Activated T-cell treated with anti-CD3 and anti-CD28 coated beads, Interleukin-2, amount 50 U/mL, for 4 hours (primary cell): ENCODE measurements at regions not wholly inside any gene's neighbourhood (a gene's known extent, or its start where the extent isn't known, plus 50 kb on each side); places are given as distances from the start of the nearest gene placed in this dataset.
"Not testable (repeated sequence)": the region's sequence is repeated elsewhere in the genome, so short reads cannot be mapped to it uniquely, and the experiment has no call there.

Experiments
- ATAC-seq, 2 donors: fragments of 200-7000 bp; cut with Tn5 transposase; one replicate each; pipeline ENCODE4 v1.10.0; 2021
- DNase-seq: peaks from one replicate; pipeline ENCODE4 v3.0.0-alpha.2; 2020
- H3K27me3 Mint-ChIP-seq: one replicate; pipeline ENCODE4 v1.8.0; 2021; ENCODE audit warnings: low read depth, mixed read lengths
- H3K36me3 Mint-ChIP-seq: one replicate; pipeline ENCODE4 v1.8.0; 2022; ENCODE audit warnings: mixed read lengths; ENCODE audit not compliant: insufficient read depth
- H3K4me1 Mint-ChIP-seq: one replicate; pipeline ENCODE4 v1.8.0; 2021; ENCODE audit warnings: low read depth, mixed read lengths
- H3K4me3 Mint-ChIP-seq: one replicate; pipeline ENCODE4 v1.8.0; 2021; ENCODE audit warnings: mild to moderate bottlenecking, moderate library complexity, mixed read lengths
- H3K9me3 Mint-ChIP-seq: one replicate; pipeline ENCODE4 v1.8.0; 2021; ENCODE audit warnings: mixed read lengths

DNA sequence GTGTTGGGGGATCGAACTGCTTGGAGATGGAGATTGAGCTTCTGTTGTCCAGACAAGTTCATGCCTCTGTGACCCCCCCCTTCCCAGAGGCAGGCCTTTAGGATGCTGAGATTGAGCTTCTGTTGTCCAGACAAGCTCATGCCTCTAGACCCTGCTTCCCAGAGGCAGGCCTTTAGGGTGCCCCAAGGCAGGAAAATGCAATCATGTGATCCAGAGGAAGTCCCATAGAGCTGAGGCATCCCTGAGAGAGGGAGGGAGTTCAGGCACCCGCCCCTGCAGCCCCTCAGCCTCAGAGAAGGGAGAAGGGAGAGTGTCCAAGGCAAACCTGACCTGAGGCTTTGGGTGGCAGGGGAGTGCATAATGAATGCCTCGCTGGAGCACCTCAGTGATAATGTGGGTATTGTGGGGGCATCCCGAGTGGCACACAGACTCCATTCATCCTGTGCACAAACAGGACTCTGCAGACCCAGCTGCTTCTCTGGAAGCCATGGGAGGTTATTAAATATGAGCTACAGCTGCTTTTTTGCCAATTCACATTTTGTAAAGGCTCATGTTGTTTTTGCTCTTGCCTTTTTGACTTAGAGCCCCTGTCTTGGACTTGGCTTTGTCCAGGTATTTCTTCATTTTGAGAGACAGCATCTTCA, 182.4 kb upstream of the IRF2BP2 start:
- not testable (repeated sequence) for ATAC-seq, H3K27me3 Mint-ChIP-seq, DNase-seq, H3K36me3 Mint-ChIP-seq, H3K4me1 Mint-ChIP-seq, H3K4me3 Mint-ChIP-seq, H3K9me3 Mint-ChIP-seq

DNA sequence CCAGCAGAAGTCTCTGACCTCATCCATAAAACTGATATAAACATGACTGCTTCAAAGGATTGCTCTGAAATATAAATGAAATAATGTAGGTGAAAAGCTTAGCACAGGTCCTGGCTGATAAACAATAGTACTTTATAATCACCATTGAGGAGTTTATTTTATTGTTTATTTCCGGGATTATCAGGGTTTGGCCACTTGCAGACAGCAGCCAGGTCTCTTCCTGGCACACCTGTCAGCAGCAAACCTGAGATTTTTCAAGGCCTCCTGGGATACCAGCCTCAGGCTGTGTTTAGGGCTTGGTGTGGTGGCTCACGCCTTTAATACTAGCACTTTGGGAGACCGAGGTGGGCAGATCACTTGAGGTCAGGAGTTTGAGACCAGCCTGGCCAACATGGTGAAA, 181.6 kb upstream of the IRF2BP2 start:
- H3K4me1 Mint-ChIP-seq, H3K36me3 Mint-ChIP-seq, H3K4me3 Mint-ChIP-seq, H3K27me3 Mint-ChIP-seq, H3K9me3 Mint-ChIP-seq, ATAC-seq, DNase-seq: not testable (repeated sequence)

DNA sequence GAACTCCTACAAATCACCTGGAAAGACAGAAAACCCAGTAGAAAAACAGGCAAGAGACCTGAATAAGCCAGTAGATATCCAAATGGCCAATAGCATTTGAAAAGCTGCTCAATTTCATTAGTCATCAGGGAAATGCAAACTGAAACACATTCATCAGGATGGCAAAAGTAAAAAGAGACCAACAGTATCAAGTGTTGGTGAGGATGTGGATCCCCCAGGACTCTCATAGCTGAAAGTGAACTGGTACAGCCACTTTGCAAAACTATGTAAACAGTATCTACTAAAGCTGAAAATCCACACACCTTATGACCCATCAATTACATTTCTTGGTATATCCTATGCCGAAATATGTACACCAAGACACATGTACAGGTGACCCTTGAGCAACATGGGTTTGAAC, 180.4 kb upstream of the IRF2BP2 start:
- not testable (repeated sequence) for H3K27me3 Mint-ChIP-seq, H3K36me3 Mint-ChIP-seq, H3K9me3 Mint-ChIP-seq, H3K4me3 Mint-ChIP-seq, H3K4me1 Mint-ChIP-seq, DNase-seq, ATAC-seq

DNA sequence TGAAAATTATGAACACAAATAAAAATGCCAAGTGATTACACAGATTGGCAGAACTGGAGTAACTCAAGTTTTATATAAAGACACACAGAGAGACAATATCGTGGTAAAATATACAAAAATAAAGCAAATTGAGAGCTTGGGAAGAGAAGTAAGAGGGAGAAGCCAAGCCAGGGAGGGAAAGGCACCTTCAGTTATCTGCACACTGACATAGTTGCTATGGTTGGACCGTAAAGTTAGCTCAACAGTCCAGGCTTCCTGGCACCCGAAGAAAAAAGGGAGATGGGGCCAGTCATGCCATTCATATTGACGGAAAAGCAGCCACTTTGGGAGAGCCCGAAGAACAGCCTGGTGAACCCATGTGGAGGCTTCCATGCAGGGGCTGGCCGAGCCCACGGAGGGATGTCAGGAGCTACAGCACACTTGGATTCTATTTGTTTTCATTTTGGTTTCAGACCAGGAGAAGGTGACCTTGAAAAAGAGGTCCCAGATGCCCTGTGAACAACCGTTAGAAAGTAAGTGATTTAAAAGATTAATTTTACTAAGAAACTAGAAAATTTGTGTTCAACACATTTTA, 177.1 kb upstream of the IRF2BP2 start:
- ATAC-seq = not testable (repeated sequence)

DNA sequence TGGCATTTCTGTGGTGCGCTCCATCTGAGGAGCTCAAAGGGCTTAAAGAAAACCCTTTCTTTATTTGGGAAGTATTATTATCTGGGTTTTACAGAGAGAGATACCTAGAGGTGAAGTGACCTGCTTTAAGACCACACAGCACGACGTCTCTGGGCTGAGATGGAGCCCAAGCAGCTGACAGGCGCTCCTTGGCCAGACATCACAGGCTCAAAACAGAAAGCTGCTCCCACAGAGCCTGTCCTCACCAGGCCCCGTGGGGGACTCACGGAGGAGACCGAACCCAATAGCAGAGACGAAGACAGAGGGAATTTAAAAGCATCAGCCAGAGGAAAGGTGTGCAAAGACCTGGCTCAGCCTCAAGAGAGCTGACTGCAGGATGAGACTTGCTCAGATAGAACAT, 175.9 kb upstream of the IRF2BP2 start:
- H3K27me3 Mint-ChIP-seq, H3K36me3 Mint-ChIP-seq, H3K4me1 Mint-ChIP-seq, DNase-seq, ATAC-seq, H3K4me3 Mint-ChIP-seq, H3K9me3 Mint-ChIP-seq: not testable (repeated sequence)

More for the DNA sequence above, 177.1 kb upstream of the IRF2BP2 start:
- H3K36me3 Mint-ChIP-seq, H3K9me3 Mint-ChIP-seq, H3K4me3 Mint-ChIP-seq, H3K4me1 Mint-ChIP-seq, H3K27me3 Mint-ChIP-seq, DNase-seq: not testable (repeated sequence)

DNA sequence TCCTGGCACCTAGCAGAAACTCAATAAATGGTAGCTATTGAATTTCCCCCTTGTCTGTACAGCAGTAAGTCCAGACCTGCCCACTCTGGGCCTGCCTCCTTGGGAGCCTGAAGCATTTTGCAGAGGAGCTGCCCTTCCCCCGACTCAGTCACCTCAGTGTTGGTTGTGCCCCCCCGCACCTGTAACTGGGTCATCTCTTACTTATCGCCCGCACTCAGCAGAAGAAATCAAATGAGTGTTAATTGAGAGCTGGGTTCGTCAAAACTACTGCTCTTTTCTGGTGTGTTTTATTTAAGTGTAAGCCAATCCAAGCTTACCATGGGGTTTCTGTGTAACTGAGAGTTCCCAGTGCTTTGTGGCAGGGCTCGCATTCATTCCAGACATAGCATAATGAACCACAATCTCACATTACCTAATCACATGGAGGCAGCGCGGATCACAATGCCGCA, 175.5 kb upstream of the IRF2BP2 start:
- H3K36me3 Mint-ChIP-seq, H3K9me3 Mint-ChIP-seq, H3K27me3 Mint-ChIP-seq, DNase-seq, H3K4me1 Mint-ChIP-seq, H3K4me3 Mint-ChIP-seq, ATAC-seq: not testable (repeated sequence)

DNA sequence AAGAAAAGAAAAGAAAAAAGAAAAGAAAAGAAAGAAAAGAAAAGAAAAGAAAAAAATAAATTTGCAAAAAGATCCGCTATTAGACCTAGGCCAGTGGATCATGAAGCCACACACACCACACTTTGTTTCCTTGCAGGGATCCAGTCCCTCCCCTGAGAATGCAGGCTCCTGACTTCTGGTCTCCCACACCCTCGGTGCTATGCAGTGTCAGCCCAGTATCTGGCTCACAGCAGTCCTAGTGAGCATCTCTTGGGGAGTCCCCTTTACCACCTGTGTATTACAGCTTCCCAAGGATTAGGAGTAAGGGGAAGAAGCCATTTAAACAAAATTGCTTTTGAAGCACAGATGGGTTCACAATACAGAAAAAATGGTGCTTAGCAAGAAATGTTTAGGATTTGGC, 174.1 kb upstream of the IRF2BP2 start:
- H3K36me3 Mint-ChIP-seq, H3K4me1 Mint-ChIP-seq, ATAC-seq, H3K4me3 Mint-ChIP-seq, H3K27me3 Mint-ChIP-seq, DNase-seq, H3K9me3 Mint-ChIP-seq: not testable (repeated sequence)

DNA sequence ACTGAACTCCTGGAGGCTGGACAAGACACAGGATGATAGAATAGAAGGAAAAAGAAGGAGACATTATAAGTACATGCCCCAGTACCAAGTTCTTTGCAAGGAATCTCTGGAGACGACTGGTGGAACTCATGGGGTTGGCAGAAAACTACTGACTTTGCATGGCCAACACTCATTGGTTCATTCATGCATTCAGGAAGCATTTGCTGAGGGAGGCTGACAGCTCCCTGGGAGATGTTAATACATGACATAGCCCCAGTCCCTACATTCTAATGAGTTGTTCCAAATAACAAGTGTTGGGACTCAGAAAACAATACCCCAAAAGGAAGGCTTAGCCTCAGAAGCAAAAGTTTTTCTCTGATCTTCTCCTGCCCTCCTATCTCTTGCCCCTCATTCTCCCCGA, 172.8 kb upstream of the IRF2BP2 start:
- H3K27me3 Mint-ChIP-seq = no peaks in the 10 kb centered on the region
- no peak for DNase-seq
- ATAC-seq = no peak

DNA sequence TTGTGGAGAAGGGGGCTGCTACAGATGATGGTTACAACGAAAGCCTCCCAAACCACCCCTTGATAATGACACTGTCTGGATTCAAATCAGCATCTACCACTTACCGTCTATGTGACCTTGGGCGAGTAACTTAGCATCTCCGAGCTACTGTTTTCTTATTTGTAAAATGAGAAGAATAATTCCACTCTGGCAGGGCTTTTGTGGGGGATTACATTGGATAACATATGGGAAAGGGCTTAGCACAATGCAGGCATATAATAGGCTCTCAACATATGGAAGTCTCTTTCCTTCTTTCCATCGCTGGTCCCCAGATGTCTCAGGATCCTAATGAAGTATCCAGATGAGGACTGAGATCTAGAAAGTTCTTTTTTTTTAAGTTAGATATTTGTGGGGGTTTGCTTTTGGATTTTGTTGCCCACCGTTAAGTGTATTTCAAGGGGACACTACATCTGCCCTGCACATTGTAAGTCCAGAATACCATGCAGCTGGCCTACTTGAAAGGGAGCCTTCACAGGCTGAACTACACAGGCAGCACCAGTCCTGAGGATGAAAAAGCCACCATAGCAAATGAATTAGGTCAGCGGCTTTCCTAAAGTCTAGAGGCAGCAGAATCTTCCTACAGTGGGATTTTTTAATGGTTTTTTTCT, 172.2 kb upstream of the IRF2BP2 start:
- H3K9me3 Mint-ChIP-seq = no peaks in the 10 kb centered on the region
- H3K27me3 Mint-ChIP-seq = no peaks in the 10 kb centered on the region
- ATAC-seq (no peak), DNase-seq (no peak)
- no peaks in the 10 kb centered on the region for H3K36me3 Mint-ChIP-seq
- H3K4me3 Mint-ChIP-seq = no peak overlapping the region
- H3K4me1 Mint-ChIP-seq = no peaks in the 10 kb centered on the region

More for the DNA sequence above, 172.8 kb upstream of the IRF2BP2 start:
- Mint-ChIP-seq H3K4me1 (no peaks in the 10 kb centered on the region), H3K4me3 (no peak overlapping the region), H3K9me3 (no peaks in the 10 kb centered on the region), H3K36me3 (no peaks in the 10 kb centered on the region)

DNA sequence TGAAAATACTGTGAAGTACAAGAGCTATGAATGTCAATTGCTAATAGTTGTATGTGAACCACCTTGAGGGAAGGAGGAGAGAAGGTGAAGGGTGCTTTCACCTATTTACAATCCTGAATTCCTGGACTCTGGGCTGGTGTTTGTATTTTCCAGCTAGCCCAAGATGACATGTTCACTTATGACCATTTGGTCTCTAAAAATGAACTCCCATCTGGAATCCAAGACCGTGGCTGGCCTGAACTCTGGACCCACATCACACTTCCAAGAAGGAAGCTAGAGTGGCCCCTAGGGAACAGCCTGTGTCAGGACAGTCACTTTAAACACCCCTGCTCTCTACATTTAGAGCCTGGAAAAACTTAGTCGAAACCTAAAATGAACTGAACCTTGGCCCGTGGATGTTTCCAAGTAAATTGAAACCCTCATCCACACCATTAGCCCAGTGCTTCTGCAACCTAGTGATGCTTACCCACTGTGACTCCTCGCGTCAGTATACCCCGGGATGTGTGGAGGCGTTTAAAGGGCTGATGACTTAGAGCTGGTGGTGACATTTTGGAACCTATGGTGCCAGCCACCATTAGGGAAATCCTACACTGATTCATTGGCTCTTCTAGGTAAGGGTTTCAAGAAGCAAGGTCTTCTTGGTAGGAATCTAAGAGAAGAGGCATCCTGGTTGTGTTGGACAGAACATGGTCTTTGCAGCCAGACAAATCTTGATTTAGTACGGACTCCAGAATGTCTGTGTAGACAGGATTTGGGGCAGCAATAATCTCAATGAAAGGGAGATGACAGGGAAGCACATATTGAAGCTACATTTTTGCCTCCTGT, 171.5 kb upstream of the IRF2BP2 start:
- Mint-ChIP-seq H3K36me3 (no peaks in the 10 kb centered on the region), H3K9me3 (no peaks in the 10 kb centered on the region), H3K4me3 (no peak overlapping the region), H3K4me1 (no peaks in the 10 kb centered on the region), H3K27me3 (no peaks in the 10 kb centered on the region)
- DNase-seq (no peak), ATAC-seq (peak; percentile 51 to 65)

DNA sequence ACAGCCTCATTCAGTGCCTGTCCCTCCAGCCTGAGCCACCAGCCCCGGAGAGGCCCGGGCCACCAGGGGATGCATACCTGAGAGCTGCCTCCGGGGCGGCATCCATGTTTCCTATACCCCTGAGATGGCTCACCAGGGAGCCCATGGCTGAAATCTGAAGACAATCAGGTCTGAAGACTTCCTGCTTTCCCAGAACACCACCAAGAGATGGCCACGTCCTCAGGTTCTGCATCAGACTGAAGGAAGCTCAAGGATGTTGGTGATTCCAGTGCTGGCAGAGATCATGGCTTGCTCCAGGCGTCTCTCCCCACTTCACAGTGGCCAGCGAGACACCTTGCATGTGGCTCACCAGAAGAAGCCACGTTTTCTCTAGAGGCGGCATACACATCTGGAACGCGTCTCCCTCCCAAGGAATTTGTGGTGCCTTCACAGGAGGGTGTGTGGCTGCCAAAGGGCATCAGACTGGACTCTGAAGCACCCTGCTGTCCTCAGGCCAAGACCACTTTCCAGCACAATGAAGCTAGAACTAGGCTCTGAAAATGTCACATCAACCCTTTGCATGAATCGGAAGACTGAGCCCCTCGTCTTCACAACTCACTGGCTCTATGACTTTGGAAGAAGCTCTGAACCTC, 170.7 kb upstream of the IRF2BP2 start:
- Mint-ChIP-seq H3K36me3 (no peaks in the 10 kb centered on the region), H3K27me3 (no peaks in the 10 kb centered on the region), H3K4me3 (no peak overlapping the region), H3K4me1 (no peaks in the 10 kb centered on the region), H3K9me3 (no peaks in the 10 kb centered on the region)
- ATAC-seq (no peak), DNase-seq (no peak)

DNA sequence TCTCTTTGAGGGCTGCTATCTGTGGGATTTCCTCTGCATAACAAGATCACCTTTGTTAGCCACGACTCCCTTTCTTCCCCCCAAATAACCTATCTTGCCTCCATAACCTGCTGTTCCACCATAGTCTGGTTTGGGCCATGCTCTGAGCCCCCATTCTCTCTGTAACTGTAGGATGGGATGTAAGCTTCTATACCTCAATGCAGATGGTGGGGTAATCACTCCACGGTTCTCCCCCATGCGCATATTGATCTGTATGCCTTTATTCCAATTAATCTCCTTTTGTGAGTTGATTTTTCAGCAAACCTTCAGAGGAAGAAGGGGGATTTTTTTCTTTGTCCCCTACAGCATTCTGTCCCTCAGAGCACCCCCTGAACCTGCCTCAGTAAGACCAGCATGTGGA, 170.1 kb upstream of the IRF2BP2 start:
- no peak for ATAC-seq
- no peak overlapping the region for H3K4me3 Mint-ChIP-seq
- H3K9me3 Mint-ChIP-seq = no peaks in the 10 kb centered on the region
- DNase-seq = no peak
- no peaks in the 10 kb centered on the region for H3K36me3 Mint-ChIP-seq
- H3K27me3 Mint-ChIP-seq = no peaks in the 10 kb centered on the region
- H3K4me1 Mint-ChIP-seq = no peaks in the 10 kb centered on the region

DNA sequence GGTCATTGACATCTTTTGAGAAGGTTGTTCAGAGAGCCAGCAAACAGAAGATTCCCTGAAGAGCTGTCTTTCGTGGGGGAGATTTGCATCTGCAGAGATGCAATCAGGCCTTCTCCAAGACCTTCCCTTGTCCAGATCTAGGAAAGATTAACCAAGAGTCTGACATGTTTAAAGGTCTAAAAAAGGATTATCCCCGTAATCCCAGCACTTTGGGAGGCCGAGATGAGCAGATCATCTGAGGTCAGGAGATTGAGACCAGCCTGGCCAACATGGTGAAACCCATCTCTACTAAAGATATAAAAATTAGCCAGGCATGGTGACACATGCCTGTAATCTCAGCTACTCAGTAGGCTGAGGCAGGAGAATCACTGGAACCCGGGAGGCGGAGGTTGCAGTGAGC, 169.6 kb upstream of the IRF2BP2 start:
- H3K4me1 Mint-ChIP-seq, H3K36me3 Mint-ChIP-seq, H3K9me3 Mint-ChIP-seq, ATAC-seq, H3K4me3 Mint-ChIP-seq, H3K27me3 Mint-ChIP-seq, DNase-seq: not testable (repeated sequence)

DNA sequence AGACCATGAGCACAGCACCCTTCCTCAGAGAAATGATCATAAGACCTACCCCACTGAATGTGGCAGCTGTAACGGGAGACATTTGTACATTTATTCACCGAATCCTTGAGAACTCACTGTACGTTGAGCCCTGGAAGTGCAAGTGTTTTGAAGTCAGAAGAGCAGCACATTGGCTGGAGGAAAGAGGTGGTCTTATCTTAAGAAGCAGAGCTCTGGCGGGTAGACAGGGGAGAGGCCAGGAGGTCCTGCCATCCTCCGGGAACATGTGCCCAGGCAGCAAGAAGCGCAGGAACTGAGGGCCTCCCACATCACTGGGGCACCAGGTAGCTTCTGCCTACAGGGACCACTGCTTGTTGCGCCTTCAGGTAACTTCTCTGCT, 169.2 kb upstream of the IRF2BP2 start:
- ATAC-seq = no peak

More for the DNA sequence above, 169.2 kb upstream of the IRF2BP2 start:
- Mint-ChIP-seq H3K4me3 (no peak overlapping the region), H3K9me3 (no peaks in the 10 kb centered on the region), H3K36me3 (no peaks in the 10 kb centered on the region), H3K4me1 (no peaks in the 10 kb centered on the region), H3K27me3 (no peaks in the 10 kb centered on the region)
- no peak for DNase-seq
